SK-N-SH (cell line): ENCODE measurements at regions not wholly inside any gene's neighbourhood (a gene's known extent, or its start where the extent isn't known, plus 50 kb on each side); places are given as distances from the start of the nearest gene placed in this dataset.

Source experiments
- CTCF ChIP-seq: fragments of 200-600 bp; sonication (generic); IDR thresholded peaks from 2 replicates; pipeline ENCODE4 v1.6.1; 2017; ENCODE audit warnings: antibody characterized with exemption, mild to moderate bottlenecking, moderate library complexity
- RCOR1 ChIP-seq: fragments of 150-350 bp; IDR thresholded peaks from 2 replicates; pipeline ENCODE4 v1.6.1; 2017; ENCODE audit warnings: antibody characterized with exemption, low read length
- REST ChIP-seq: IDR thresholded peaks from 2 replicates; pipeline ENCODE4 v1.6.1; 2012; ENCODE audit warnings: mild to moderate bottlenecking, low read depth, low read length, moderate library complexity
- SIN3A ChIP-seq: IDR thresholded peaks from 2 replicates; pipeline ENCODE4 v1.6.1; 2012; ENCODE audit warnings: low read depth, mild to moderate bottlenecking, low read length, moderate library complexity, borderline replicate concordance

DNA sequence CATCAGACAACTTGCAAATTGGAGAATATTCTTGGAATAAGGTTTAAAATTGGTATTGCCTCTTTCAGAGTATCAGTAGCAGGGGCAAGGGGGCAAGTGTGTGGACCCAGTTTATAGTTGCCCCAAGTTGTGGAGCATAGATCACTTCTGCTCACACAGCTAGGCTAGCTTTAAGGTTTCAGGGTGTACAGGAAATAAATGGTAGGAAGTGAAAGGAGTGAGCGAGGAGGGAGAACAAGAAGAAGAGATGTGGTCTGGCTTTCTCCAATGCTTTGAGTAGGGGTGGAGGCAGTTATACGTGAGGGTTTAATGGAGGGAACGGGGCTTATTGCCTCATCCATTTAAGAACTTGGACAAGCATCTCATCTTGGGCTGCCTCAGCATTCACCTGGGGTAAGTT is 290.0 kb upstream of the CFAP20DC start:
- no peak for TF ChIP-seq CTCF
- TF ChIP-seq REST, result no peak
- no peak for TF ChIP-seq RCOR1
- no peak for TF ChIP-seq SIN3A
